ENCODE measurements at regions not wholly inside any gene's neighbourhood (a gene's known extent, or its start where the extent isn't known, plus 50 kb on each side); places are given as distances from the start of the nearest gene placed in this dataset.

DNA sequence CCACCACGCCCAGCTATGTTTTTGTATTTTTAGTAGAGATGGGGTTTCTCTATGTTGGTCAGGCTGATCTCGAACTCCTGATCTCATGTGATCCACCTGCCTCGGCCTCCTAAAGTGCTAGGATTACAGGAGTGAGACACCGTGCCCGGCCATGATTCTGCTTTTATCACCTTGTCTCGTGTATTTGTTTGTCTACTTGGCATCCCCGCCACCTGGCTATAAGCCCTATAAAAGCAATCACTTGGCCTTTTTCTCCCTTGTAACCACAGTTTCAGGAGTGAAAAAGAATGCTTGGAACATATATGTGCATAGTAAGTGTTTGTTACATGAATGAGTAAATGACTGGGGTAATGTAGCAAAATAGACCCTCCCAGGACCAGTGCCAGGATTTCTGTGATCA lies 77.5 kb upstream of the PAPOLG start:
- TF ChIP-seq, protein P1, sequence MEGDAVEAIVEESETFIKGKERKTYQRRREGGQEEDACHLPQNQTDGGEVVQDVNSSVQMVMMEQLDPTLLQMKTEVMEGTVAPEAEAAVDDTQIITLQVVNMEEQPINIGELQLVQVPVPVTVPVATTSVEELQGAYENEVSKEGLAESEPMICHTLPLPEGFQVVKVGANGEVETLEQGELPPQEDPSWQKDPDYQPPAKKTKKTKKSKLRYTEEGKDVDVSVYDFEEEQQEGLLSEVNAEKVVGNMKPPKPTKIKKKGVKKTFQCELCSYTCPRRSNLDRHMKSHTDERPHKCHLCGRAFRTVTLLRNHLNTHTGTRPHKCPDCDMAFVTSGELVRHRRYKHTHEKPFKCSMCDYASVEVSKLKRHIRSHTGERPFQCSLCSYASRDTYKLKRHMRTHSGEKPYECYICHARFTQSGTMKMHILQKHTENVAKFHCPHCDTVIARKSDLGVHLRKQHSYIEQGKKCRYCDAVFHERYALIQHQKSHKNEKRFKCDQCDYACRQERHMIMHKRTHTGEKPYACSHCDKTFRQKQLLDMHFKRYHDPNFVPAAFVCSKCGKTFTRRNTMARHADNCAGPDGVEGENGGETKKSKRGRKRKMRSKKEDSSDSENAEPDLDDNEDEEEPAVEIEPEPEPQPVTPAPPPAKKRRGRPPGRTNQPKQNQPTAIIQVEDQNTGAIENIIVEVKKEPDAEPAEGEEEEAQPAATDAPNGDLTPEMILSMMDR (IDR thresholded peaks at IDR 0.05; ENCODE audit: low read length), result no peak
- TF ChIP-seq EZH2phosphoT487 (IDR thresholded peaks at IDR 0.05; ENCODE audit: low read length), result no peak
- TF ChIP-seq EZH2 (optimal IDR thresholded peaks at IDR 0.05; ENCODE audit: low read depth, low read length), result no peak
- peak overlapping the region; percentile 24; the same call in 1 of the 2 replicates for H3K4me3 ChIP-seq (ENCODE audit: low read length)
- H2AFZ ChIP-seq (ENCODE audit: low read length), result peak overlapping the region; percentile 40
- no peaks in the 10 kb centered on the region for H3K9me2 ChIP-seq (replicated peaks; ENCODE audit: insufficient read depth, low read length)
- H4K20me1 ChIP-seq (ENCODE audit: insufficient read depth, low read length), result no peaks in the 10 kb centered on the region
- no peaks in the 10 kb centered on the region for H3K27me3 ChIP-seq (replicated peaks; ENCODE audit: insufficient read depth, low read length)
- H3K27ac ChIP-seq (ENCODE audit: low read length), result peak overlapping the region; percentile 90
- H3K9me3 ChIP-seq (replicated peaks; ENCODE audit: insufficient read depth, low read length), result no peaks in the 10 kb centered on the region
- DNase-seq, result no peak
- peaks cover 49% of the 10 kb centered on the region for H3K4me1 ChIP-seq (ENCODE audit: low read length)
- peak overlapping the region; percentile 34 for H3K9ac ChIP-seq (ENCODE audit: low read length)
- peak overlapping the region; percentile 80 for H3K4me2 ChIP-seq (ENCODE audit: low read depth, low read length)
- H3K36me3 ChIP-seq (replicated peaks; ENCODE audit: insufficient read depth, low read length), result no peaks in the 10 kb centered on the region
- H3F3A ChIP-seq (ENCODE audit: insufficient read depth, low read length), result peaks cover 13% of the 10 kb centered on the region
- no peaks in the 10 kb centered on the region for H3K79me2 ChIP-seq (ENCODE audit: low read length)

DNA sequence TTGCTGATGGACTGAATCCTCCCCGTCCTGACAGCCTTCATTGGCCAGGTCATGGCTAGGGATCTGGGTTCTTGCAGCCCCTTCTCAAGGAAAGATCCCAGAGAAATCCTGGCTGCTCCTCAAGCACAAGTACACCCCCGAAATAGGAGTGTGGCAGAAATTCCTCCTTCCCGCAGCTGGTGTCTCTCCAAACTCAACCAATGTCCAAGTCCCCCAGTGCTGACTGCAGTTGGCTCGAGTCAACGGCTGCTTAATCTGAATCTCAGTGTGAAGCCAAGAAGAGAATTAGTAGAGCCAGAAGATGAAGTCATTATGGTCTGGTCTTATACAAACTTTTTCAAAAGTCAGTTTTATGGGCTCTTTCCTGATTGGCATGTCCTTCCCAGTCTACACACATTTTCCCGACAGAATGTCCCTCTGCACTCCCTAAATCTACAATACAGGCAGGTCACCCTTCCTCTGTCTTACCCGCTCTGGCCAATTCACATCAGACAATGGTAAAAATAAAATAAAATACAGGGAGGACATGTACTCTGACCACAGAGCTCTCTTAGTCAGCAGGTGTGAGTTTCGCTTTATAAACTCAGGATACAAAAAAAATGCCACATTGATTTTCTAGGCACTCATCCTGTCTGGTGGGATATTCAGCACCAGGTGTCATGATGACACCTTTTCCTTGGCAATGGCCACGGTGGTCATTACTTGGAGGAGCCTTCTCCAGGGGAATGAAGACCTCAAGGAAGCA lies 76.9 kb upstream of the PAPOLG start:
- Histone ChIP-seq H3F3A (ENCODE audit: insufficient read depth, low read length) (peaks cover 13% of the 10 kb centered on the region), H2AFZ (ENCODE audit: low read length) (peak overlapping the region; percentile 40), H3K9me2 (replicated peaks; ENCODE audit: insufficient read depth, low read length) (no peaks in the 10 kb centered on the region), H3K9me3 (replicated peaks; ENCODE audit: insufficient read depth, low read length) (no peaks in the 10 kb centered on the region), H4K20me1 (ENCODE audit: insufficient read depth, low read length) (no peaks in the 10 kb centered on the region), H3K27ac (ENCODE audit: low read length) (peak overlapping the region; percentile 90), H3K4me1 (ENCODE audit: low read length) (peaks cover 49% of the 10 kb centered on the region), H3K36me3 (replicated peaks; ENCODE audit: insufficient read depth, low read length) (no peaks in the 10 kb centered on the region), H3K27me3 (replicated peaks; ENCODE audit: insufficient read depth, low read length) (no peaks in the 10 kb centered on the region), H3K9ac (ENCODE audit: low read length) (peak overlapping the region; percentile 34), H3K79me2 (ENCODE audit: low read length) (no peaks in the 10 kb centered on the region), H3K4me2 (ENCODE audit: low read depth, low read length) (peak overlapping the region; percentile 80), H3K4me3 (ENCODE audit: low read length) (peak overlapping the region; percentile 24; the same call in 1 of the 2 replicates)
- TF ChIP-seq EZH2phosphoT487 (IDR thresholded peaks at IDR 0.05; ENCODE audit: low read length) (no peak), EZH2 (optimal IDR thresholded peaks at IDR 0.05; ENCODE audit: low read depth, low read length) (no peak)
- TF ChIP-seq, protein P1 (IDR thresholded peaks at IDR 0.05; ENCODE audit: low read length), result no peak
- peak; percentile 79 for DNase-seq

DNA sequence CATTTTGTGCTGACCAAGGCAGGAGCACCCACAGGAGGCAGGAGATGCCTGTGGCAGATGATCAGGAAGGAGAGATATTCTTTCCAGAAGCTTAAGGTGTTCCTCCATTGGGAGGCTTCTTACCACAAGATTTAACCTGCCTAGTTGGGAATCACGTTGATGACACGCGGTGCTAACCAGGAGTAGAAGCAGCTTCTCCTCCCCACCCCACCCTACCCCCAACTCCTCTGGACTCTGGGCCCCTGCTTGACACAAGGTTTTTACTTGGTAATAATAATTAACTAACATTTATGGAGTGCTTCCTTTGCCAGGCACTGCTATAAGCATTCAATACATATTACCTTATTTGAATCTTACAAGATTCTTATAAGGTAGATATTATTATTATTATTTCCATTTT lies 62.5 kb upstream of the PAPOLG start:
- H3K27me3 ChIP-seq (replicated peaks; ENCODE audit: insufficient read depth, low read length), result no peaks in the 10 kb centered on the region
- H3K4me3 ChIP-seq (ENCODE audit: low read length), result no peak overlapping the region
- H3K9ac ChIP-seq (ENCODE audit: low read length), result no peak overlapping the region
- H3F3A ChIP-seq (ENCODE audit: insufficient read depth, low read length), result no peaks in the 10 kb centered on the region
- H3K4me2 ChIP-seq (ENCODE audit: low read depth, low read length), result no peak overlapping the region
- H3K27ac ChIP-seq (ENCODE audit: low read length), result no peak overlapping the region
- DNase-seq, result no peak
- no peaks in the 10 kb centered on the region for H3K79me2 ChIP-seq (ENCODE audit: low read length)
- no peaks in the 10 kb centered on the region for H3K9me2 ChIP-seq (replicated peaks; ENCODE audit: insufficient read depth, low read length)
- TF ChIP-seq EZH2 (optimal IDR thresholded peaks at IDR 0.05; ENCODE audit: low read depth, low read length) (no peak), EZH2phosphoT487 (IDR thresholded peaks at IDR 0.05; ENCODE audit: low read length) (no peak)
- TF ChIP-seq, protein P1 (IDR thresholded peaks at IDR 0.05; ENCODE audit: low read length), result no peak
- H4K20me1 ChIP-seq (ENCODE audit: insufficient read depth, low read length), result no peaks in the 10 kb centered on the region
- H3K36me3 ChIP-seq (replicated peaks; ENCODE audit: insufficient read depth, low read length), result no peaks in the 10 kb centered on the region
- H2AFZ ChIP-seq (ENCODE audit: low read length), result no peak overlapping the region
- no peaks in the 10 kb centered on the region for H3K4me1 ChIP-seq (ENCODE audit: low read length)
- H3K9me3 ChIP-seq (replicated peaks; ENCODE audit: insufficient read depth, low read length), result no peaks in the 10 kb centered on the region
